ENCODE measurements at regions not wholly inside any gene's neighbourhood (a gene's known extent, or its start where the extent isn't known, plus 50 kb on each side); places are given as distances from the start of the nearest gene placed in this dataset.

DNA sequence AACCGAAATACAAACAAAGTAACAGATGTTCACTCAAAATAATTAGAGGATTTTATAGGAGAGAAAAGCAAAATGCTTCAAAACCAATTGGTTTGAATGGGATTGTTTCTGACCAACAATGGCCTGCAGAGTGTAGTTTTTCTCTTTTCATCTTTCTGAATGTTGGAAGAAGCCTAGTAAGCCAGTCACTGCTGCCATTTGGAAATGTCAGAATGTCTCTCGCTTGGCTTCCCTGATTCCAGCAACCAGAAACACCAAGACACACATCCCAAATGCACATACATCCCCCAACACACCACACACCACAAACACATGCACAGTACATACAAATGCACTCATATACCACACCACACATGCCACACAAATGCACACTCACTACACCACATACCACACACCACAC, 403.4 kb downstream of the OCA2 start:
- TF ChIP-seq POLR2A (IDR thresholded peaks at IDR 0.05) (no peak), EP300 (IDR thresholded peaks at IDR 0.05; ENCODE audit: low read depth) (no peak), POLR2AphosphoS5 (IDR thresholded peaks at IDR 0.05) (no peak)
- TF ChIP-seq, protein P1, sequence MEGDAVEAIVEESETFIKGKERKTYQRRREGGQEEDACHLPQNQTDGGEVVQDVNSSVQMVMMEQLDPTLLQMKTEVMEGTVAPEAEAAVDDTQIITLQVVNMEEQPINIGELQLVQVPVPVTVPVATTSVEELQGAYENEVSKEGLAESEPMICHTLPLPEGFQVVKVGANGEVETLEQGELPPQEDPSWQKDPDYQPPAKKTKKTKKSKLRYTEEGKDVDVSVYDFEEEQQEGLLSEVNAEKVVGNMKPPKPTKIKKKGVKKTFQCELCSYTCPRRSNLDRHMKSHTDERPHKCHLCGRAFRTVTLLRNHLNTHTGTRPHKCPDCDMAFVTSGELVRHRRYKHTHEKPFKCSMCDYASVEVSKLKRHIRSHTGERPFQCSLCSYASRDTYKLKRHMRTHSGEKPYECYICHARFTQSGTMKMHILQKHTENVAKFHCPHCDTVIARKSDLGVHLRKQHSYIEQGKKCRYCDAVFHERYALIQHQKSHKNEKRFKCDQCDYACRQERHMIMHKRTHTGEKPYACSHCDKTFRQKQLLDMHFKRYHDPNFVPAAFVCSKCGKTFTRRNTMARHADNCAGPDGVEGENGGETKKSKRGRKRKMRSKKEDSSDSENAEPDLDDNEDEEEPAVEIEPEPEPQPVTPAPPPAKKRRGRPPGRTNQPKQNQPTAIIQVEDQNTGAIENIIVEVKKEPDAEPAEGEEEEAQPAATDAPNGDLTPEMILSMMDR (IDR thresholded peaks at IDR 0.05): no peak

Measured in transverse colon (tissue), 4 donors.